GM19351 (cell line): ENCODE measurements at regions not wholly inside any gene's neighbourhood (a gene's known extent, or its start where the extent isn't known, plus 50 kb on each side); places are given as distances from the start of the nearest gene placed in this dataset.
"Not testable (repeated sequence)": the region's sequence is repeated elsewhere in the genome, so short reads cannot be mapped to it uniquely, and the experiment has no call there.

Experiments used
- ATAC-seq: cut with Tn5 transposase; IDR thresholded peaks from one replicate; pipeline ENCODE4 v1.9.1; 2021; ENCODE audit warnings: mild to moderate bottlenecking, moderate library complexity; ENCODE audit not compliant: unreplicated experiment

DNA sequence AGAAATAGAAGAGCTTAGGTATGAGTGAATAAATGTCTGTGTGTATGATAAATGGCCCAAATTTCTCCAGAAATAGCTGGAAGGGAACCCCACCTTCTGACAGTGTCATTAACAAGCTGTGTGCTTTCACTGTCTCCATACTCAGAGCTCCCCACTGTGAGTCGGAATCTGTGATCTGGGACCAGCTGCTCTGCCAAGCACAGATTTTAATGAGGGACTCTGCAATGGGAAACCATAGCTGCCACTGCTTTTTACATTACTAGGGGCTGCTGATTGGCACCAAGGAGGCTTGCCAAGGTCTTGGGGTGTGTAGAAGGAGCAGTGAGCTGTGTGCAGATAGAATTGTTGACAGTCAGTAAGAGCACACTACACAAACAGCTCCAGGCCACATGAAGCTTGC, 244.2 kb upstream of the CCDC196 start:
- no peak for ATAC-seq

DNA sequence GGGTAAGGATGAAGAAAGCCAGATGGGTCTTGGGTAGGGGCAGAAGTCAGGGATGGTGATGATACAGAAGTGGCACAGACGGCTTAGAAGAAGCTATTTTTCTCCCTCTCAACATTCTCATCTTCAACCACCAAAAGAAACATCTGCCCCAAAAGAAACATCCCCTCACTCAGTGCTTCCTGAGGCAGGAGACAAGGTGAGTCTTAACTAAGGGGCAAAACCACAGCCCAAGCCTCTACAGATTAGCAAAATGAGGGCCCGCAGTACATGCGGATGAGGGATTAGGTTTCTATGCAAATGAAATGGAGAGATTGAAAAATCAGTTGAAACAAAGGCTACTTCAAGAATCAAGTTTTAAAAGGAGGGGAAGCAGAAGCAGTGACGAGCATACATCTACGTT, 241.3 kb upstream of the CCDC196 start:
- no peak for ATAC-seq

DNA sequence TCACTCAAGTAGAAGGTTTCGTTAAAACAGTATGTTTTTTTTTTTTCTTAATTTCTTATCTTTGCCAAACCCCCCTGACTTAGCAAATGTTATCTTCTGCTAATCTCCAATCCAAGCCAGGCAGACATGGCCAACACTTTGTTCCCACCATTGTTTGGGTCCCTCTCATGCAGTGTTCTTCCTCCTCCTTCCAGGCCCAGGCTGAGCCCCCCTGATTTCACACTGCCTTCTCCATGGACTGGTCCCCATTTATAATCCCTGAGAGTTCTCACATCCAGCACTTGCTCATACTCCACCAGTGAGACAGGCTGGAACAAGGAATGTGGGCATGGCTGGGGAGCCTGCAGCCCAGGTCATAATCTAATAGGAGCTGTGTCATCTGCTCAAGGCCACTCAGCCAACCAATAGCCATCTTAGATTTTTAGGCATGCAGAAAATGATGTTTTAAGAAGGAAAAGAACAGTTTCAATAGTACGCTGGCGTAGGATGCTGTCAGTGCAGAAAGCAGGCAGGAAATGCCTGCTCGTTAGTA, 238.4 kb upstream of the CCDC196 start:
- no peak for ATAC-seq

DNA sequence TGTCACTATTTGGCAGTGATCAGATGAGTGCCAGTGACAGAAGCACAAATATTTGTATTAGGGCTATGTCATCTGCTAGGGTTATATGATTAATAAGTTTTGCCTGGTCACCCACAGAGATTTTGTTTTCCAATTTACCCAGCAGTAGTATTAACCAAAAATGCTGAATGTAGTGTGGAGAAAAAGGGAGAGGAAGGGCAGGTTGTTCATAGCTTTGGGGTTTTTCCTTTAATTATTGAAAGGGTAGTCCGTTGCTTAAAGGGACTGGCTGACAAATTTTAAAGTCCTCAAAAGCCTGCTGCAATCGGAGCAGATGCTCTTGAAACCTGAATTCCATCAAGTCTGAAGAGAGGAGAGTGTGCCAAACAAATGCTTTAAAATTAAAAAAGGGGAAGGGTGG, 237.9 kb upstream of the CCDC196 start:
- ATAC-seq = no peak

DNA sequence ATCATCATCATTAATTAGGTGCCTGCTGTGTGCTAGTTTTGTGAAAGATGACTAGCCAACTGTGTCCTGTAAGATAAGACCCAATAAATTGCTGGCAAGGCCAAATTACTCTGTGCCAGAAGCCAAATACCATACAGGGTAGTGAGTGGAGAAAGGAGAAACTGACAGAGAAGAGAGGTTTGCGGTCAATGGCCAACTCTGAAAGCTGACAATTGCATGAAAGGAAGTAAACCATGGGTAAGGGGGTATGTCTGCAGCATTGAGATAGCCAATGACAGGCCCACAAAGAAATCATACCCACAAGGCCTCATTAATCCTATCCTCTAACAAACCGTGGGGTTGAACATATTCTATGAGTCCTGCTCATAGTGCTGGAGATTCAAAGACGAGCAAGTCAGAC, 236.6 kb upstream of the CCDC196 start:
- ATAC-seq = no peak

DNA sequence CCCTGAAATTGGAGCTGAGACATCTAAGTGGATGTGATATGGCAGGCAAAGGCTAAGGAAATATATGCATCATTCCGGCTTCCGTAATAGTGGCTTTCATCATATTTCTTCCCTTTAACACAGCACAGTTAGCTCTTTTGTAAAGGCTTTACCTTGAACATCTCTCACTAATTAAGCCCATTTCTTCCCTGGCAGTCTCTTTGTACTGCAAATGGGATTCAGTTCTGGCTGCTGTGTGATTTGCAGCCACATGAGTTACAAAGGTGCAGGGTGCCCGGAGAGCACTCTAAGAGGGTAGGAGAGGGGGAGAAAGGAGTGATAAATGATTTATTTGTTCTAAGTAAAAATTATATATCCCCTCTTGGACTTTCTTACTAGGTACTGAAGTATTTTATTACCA, 232.1 kb upstream of the CCDC196 start:
- ATAC-seq = no peak

DNA sequence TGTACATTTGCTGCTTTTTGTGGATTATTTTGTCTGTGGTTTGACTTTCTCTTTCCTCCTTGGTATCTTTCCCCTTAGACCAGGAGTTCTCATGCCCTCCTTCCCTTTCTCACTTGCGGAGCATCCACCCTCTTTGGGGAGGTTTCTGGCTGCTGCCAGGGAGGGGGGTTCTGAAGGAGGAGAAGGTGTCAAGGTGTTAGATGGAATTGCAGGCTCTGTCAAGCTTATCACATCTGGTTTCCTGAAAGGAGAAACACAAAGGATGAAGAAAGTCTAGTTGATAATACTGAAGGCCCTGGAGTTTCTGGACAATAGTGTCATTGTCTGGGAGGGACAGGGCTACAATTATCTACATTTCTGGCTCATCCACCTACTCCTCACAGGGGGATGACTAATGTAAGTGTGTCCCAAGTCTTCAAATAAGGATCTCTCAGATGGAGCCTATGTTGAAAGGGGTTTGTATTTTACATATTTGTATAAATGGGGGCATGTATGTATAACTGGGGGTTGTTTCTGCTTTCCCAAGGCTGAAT, 217.3 kb upstream of the CCDC196 start:
- ATAC-seq = no peak

DNA sequence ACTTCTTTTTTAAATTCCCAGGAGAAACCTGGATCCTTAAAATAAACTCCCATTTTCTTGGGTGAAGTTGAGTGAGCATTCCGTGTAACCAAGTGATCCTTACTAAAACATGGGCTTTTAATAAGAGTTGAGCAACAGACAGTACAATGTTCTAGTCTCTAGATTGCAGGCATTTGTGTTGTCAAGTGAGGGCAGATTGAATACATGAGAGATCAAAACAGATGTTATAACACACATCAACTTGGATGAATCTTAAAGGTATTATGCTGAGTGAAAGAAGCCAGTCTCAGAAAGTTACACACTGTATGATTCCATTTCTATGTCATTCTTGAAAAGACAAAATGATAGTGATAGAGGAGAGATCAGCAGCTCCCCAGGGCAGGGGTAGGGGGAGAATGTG, 213.9 kb upstream of the CCDC196 start:
- ATAC-seq = no peak

DNA sequence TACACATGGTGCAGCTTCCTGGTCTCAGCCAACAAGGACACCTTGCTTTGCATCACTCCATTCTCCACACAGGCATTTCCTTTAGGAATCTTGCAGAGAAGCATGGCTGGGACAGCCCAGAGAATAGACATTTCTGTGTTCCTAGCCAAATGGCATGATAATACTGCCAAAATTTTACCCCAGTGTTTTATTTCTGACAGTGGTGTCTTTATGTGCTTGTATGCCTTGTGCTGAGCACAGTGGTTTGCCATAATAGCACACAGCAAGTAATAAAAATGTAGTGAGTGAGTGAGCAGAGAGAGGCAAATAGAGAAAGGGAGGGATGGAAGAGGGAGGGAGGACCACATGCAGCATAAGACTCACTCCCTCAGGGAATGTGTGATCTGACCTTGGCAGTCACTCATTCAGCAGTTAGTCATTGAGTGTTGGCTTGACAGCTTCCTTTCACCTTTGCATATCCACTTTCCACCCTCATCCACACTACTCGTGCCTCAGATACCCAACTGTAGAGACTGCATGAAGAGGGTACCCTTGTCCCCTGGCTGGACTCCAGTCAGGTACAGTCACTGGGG, 212.8 kb upstream of the CCDC196 start:
- ATAC-seq = no peak

DNA sequence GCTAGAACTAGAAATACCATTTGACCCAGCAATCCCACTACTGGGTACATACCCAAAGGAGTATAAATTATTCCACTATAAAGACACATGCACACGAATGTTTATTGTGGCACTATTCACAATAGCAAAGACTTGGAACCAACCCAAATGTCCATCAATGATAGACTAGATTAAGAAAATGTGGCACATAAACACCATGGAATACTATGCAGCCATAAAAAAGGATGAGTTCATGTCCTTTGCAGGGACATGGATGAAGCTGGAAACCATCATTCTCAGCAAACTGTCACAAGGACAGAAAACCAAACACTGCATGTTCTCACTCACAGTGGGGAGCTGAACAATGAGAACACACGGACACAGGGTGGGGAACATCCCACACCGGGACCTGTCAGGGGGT, 207.8 kb upstream of the CCDC196 start:
- not testable (repeated sequence) for ATAC-seq

DNA sequence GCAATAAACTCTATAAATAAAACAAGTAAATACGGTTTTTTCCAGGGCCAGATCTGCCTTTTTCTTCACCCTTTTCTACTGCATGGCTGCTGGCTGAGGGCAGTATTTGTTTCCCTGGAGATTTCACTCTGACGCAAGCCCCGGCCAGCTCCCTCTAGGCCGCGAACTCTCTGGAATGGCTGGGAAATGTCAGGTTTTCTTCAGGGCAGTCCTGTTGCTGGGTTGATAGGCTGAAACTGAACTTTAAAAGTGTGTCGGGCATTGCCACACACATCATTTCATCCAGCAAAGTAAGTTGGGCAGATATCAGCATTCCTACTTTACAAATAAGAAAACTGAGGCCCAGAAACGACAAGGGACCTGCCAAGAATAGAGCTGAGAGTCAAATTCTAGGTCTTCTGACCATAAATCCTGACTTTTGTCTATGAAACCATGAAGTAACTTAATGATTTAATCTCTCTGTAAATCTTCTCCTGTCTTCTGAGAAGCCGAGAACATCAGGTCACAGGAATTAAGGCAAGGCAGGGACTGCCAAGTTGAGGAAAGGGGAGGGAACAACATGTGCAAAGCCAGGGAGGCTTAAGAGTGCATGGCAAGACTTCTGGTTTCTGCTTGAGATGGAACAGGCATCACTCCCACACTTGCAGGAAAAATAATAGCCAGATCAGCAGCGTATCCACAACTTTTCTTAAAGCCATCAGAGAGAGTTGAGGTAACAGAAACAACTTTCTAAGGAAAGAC, 205.0 kb upstream of the CCDC196 start:
- no peak for ATAC-seq

DNA sequence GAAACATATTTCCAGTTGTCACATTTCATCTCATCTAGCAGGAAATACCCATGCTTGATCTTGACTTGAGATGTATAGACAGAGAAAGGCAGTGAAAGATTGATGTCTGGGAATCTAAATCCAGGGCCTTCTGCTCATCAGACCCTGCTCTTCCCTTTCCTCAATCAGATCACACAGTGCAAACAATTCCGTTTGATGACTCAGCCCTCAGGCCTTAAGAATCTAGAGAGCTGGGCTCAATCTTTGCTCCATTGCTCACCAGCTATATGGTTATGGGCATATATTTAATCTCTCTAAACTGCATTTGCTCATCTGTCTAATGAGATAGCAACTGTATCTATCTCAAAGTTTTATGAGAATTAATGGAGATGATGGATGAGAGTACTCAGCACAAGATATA, 201.8 kb upstream of the CCDC196 start:
- ATAC-seq = no peak

DNA sequence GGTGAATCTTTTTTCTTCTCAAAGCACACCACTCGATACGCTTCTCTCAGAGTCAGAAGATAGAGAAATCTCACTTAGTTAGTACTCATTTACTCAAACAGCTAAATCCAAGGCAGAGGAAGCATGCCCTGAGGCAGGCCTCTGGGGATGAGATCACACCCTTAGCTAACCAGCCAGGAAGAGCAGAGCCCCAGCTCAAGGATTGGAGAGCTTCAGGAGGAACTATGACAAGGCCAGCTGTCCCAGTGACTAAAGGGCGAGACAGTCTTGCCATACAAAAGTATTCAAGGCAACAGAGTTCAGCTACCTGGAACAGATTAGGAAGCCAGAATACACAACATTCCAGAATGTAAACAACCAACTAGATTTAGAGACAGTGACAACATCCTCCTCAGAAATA, 197.7 kb upstream of the CCDC196 start:
- no peak for ATAC-seq

DNA sequence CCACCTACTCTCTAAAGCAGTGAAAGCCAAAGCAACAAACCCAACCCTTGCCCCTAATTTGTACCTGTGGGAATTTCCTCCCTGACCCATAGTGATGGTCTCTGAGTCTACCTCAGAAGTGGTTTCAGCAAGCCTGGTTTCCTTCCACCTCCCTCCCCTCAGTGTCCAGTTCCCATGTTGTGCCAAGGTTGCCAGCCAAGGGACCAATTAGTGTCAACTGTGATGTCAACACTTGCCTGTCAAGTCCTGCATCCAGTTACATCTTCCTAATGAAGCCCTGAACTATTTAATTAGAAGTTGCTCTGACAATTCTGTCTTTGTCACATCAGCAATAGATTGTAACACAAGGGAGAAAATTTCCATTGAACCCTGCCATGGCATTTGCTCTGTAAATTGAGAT, 194.4 kb upstream of the CCDC196 start:
- no peak for ATAC-seq

DNA sequence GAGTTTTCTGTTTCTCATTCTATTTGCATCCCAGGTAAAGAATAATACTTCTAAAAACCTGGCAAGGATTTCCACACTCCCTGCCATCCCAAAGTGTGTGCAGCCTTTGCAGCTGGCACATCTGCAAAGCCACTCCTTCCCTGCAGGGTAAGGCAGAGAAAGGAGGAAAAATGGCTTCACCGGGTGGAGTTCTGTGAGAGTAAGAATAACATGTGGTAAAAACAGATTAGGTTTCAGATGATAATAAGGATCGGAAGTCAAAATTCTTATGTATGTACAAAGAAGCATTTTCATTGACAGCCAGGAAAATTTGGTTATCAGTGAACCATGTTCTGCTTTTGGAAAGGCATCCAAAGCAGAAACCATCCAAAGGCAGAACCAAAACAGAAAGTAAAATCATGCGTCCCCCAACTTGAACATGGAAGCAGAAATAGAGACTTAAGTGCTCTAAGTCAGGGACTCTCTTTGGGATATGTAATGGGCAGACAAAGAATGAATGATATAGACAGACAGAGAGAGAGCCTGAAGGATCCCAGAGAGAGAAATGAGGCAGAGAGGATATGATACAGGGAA, 192.6 kb upstream of the CCDC196 start:
- no peak for ATAC-seq

DNA sequence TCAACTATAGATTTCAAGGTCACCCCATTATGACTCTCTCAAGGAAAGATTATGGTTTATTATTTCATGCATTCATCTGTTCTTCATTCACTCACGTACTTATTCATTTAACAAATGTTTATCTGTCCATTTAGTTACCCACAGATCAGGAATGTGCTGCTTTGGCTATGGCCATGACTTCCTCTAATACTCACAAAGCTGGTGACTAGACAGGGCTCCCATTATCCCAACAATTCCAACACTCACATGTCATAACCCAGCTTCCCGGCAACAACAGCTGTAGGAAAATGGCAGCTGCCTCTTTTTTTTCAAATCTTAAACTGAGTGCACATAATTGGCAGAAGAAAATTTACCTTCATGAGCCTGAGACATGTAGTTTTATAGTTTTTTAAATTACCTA, 190.8 kb upstream of the CCDC196 start:
- ATAC-seq = no peak

DNA sequence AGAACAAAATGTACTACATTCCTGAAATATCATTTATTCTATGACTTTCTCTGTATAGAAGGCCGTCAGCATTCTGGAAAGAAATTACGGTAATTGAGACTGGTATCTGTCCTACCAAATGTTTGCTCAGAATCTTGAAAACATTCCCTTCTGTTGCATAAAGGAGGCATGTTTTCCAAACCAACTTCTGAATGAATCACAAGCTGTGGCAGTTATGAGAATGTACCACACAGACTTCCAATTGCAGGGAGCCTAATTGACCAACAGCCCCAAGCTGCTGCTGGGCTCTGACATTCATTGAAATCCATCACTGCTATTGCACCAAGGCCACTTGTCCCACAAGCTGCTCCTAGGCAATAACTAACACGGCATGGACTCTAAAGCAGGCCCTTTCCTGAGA, 185.3 kb upstream of the CCDC196 start:
- ATAC-seq = no peak

DNA sequence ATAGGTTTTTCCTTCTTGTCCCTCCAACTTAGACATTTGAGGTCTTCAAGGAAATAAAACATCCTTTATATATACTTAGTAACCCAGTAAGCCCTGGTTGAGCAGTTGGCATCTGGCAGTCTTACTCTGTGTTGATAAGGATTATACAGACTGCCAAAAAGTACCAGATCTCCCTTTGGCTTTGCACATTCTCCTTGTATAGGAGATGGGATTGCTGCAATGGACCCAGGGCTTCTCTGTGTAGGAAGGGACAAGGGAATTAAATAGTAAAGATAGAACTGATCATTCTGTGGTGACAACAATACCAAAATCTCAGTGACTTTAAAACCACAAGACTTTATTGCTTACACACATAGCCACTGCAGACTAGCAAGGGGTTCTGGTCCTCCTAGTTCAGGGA, 180.1 kb upstream of the CCDC196 start:
- no peak for ATAC-seq

DNA sequence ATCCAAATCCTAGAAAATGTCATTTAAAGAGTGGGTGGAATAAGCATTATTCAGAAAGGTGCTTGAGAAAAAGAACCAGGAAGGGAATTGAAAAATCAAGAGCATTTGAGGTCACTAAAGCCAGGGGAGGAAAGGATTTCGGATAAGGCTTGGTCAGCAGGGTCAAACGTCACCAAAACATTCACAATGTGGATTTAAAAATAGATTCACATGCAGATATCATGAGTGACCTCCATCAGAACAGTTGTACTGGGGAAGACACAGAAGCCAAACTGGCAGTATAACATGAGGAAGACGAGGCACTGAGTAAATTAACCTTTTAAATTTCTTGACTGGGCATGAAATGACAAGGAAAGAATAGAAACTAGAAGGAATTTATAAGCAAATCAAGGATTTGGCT, 175.1 kb upstream of the CCDC196 start:
- ATAC-seq = no peak

DNA sequence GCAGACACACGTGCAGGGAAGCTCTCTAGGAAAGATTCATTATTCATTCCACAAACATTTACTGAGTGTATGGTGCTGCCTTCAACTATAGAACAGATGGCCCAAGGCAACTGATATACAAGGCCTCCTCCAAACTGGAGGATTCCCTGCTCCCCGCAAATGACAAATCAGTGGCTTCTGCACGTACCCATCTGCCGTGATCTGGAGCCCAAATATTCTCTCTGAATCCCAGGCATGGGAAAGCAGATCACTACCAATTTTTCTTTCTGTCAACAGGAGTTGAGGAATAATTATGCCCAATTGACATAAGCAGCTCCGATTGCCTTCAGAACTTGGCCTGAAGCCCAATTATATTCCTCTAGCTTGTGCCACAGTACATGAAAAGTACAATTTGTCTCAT, 174.2 kb upstream of the CCDC196 start:
- no peak for ATAC-seq

DNA sequence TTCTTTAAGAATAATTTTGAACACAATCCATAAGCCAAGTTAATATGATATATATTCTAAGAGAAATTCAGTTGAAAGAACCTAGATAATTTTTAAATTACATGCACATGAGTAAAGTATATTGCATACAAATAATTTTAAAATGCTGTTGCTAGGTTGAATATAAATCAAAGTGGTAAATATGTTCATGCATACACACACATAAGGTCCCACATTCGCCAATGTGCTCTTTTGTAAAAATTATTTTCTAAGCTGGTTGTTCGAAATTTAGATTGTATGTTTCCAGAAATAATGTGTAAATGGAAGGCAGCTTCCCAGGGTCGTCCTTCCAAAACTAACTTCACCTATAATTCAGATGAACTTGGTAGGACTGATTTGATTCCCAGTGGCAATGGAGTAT, 173.7 kb upstream of the CCDC196 start:
- no peak for ATAC-seq

DNA sequence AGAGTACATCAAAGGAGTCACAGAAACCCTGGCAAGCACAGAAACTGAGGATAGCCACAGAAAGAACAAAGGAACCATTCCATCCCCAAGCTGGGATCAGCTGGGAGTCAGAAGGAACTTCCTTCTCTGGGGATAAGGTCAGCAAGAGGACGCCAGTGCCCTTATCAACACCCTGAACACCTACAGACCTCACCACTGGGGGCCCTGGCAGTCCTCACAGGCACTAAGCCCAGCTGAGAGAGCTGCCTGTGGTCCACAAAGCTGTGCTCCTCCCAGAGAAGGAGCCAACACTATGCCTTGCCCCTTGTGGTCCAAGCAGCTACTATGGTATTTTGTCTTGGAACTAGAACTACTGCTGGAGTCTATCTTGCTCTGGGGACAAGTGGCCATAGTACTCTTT, 171.1 kb upstream of the CCDC196 start:
- ATAC-seq = no peak
